Amygdala (tissue), 56 donors: ENCODE measurements at regions not wholly inside any gene's neighbourhood (a gene's known extent, or its start where the extent isn't known, plus 50 kb on each side); places are given as distances from the start of the nearest gene placed in this dataset.

Experiments used
- DNase-seq, 56 donors: peaks; one replicate each; lab custom pipeline; 2025; lab: John Stamatoyannopoulos, UW

GRCh38 chr9:131809941-131810344 lies 70.1 kb upstream of the RAPGEF1 start:
- DNase-seq = peak in 7 of 56 donors; percentile 9 to 42 (median 13)

GRCh38 chr9:131808291-131808690 lies 68.4 kb upstream of the RAPGEF1 start:
- no peak for DNase-seq

- DNase-seq = no peak
These were observed 67.5 kb upstream of the RAPGEF1 start for GRCh38 chr9:131807144-131807983.

- DNase-seq = no peak
These were observed 65.9 kb upstream of the RAPGEF1 start for GRCh38 chr9:131805803-131806202.

GRCh38 chr9:131804826-131805225 lies 65.0 kb upstream of the RAPGEF1 start:
- no peak for DNase-seq

- DNase-seq = no peak
These were observed 64.0 kb upstream of the RAPGEF1 start for GRCh38 chr9:131803758-131804411.

- no peak for DNase-seq
These were observed 61.9 kb upstream of the RAPGEF1 start for GRCh38 chr9:131801810-131802209.

GRCh38 chr9:131800843-131801242 lies 61.0 kb upstream of the RAPGEF1 start:
- peak in 4 of 56 donors; percentile 7 to 32 (median 22) for DNase-seq

GRCh38 chr9:131800366-131800765 lies 60.5 kb upstream of the RAPGEF1 start:
- DNase-seq = no peak

GRCh38 chr9:131799177-131799823 lies 59.4 kb upstream of the RAPGEF1 start:
- peak in 21 of 56 donors; percentile 2 to 67 (median 15) for DNase-seq

- DNase-seq = no peak
These were observed 58.4 kb upstream of the RAPGEF1 start for GRCh38 chr9:131798246-131798645.

- no peak for DNase-seq
These were observed 54.5 kb upstream of the RAPGEF1 start for GRCh38 chr9:131794393-131794792.

- no peak for DNase-seq
These were observed 51.8 kb upstream of the RAPGEF1 start for GRCh38 chr9:131791542-131792254.
